Right lobe of liver (tissue), 4 donors: ENCODE measurements at regions not wholly inside any gene's neighbourhood (a gene's known extent, or its start where the extent isn't known, plus 50 kb on each side); places are given as distances from the start of the nearest gene placed in this dataset.

Source experiments
- POLR2A ChIP-seq: fragments of 450-650 bp; IDR thresholded peaks from one replicate; pipeline ENCODE4 v1.6.1; 2017; ENCODE audit warnings: antibody characterized with exemption, mild to moderate bottlenecking
- TF ChIP-seq, protein P1 (sequence below), 4 donors: fragments of 200-600 bp in 3 of 4; fragments of 450-650 bp in 1 of 4; IDR thresholded peaks; one replicate each; pipeline versions ENCODE4 v1.5.1 to v1.8.0; 2016 to 2022; ENCODE audit warnings: antibody characterized with exemption in 4 of 4, mild to moderate bottlenecking in 2 of 4
- donor health status: DM: no; HTN: no; CAD: no.
- donor health status: DM: no; HTN: no; CAD: no.
- donor health status: DM: no; HTN: yes; CAD: no.

- TF ChIP-seq, protein P1, sequence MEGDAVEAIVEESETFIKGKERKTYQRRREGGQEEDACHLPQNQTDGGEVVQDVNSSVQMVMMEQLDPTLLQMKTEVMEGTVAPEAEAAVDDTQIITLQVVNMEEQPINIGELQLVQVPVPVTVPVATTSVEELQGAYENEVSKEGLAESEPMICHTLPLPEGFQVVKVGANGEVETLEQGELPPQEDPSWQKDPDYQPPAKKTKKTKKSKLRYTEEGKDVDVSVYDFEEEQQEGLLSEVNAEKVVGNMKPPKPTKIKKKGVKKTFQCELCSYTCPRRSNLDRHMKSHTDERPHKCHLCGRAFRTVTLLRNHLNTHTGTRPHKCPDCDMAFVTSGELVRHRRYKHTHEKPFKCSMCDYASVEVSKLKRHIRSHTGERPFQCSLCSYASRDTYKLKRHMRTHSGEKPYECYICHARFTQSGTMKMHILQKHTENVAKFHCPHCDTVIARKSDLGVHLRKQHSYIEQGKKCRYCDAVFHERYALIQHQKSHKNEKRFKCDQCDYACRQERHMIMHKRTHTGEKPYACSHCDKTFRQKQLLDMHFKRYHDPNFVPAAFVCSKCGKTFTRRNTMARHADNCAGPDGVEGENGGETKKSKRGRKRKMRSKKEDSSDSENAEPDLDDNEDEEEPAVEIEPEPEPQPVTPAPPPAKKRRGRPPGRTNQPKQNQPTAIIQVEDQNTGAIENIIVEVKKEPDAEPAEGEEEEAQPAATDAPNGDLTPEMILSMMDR (IDR thresholded peaks at IDR 0.05): no peak
- no peak for TF ChIP-seq POLR2A
These were observed 68.9 kb upstream of the DYRK2 start for GRCh38 chr12:67579662-67580003.
